NCI-H128 (cell line): ENCODE measurements at regions not wholly inside any gene's neighbourhood (a gene's known extent, or its start where the extent isn't known, plus 50 kb on each side); places are given as distances from the start of the nearest gene placed in this dataset.
"Not testable (repeated sequence)": the region's sequence is repeated elsewhere in the genome, so short reads cannot be mapped to it uniquely, and the experiment has no call there.

Experiments
- DNase-seq: peaks from one replicate; lab custom pipeline; 2025; ENCODE audit not compliant: unreplicated experiment; lab: John Stamatoyannopoulos, UW

DNA sequence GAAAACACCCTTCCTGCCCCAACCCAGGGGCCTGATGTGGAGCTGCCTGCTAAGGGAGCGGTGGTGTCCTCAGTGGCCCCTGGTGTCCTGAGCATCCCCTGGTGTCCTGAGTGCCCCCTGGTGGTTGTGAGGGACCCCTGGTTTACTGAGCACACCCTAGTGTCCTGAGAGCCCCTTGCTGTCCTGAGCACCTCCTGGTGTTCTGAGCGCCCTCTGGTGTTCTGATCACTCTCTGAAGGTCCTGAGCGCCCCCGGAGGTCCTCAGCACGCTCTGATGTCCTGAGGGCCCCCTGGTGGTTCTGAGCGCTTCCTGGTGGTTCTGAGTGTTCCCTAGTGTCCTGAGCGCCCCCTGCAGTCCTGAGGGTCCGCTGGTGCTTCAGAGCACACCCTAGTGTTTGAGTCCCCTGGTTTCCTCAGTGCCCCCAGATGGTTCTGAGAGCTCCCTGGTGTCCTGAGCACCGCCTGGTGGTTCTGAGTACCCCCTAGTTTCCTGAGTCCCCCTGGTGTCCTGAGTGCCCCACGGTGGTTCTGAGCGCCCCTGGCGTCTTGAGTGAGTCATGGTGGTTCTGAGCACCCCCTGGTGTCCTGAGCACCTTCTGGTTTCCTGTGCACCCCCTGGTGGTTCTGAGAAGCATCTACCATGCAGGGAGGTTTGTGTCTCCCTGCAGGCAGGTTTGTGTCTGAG, 1004.2 kb downstream of the TMEM121 start:
- DNase-seq = no peak

DNA sequence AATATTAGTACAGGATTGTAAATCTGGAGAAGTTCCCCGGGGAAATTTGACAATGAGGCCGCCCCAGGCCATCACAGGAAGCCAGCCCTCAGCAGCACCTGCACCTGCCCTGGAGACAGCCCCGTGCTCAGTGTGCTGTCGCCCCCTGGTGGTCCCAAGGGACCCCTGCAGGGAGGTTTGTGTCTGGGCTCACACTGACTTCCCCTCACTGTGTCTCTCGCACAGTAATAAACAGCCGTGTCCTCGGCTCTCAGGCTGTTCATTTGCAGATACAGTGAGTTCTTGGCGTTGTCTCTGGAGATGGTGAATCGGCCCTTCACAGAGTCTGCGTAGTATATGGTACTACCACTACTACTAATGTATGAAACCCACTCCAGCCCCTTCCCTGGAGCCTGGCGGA, 1011.2 kb downstream of the TMEM121 start:
- DNase-seq = not testable (repeated sequence)

DNA sequence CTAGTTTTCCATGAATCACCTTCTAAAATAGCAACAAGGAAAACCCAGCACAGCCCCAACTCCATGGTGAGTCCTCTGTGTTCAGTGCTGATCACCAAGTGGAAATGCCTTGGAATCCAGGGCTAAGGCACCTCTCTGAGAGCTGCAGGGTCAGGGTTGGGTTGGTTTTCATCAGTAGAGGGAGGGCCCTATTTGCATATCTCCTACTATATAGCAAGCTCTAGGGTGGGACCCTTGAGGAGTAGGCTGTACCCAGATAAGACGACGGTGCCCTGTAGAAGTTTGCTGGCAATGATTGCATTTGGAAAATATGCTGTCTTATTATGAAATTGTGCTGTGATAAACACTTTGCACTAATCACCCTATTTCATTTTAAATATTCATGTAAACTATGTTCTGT, 1011.8 kb downstream of the TMEM121 start:
- DNase-seq = no peak

DNA sequence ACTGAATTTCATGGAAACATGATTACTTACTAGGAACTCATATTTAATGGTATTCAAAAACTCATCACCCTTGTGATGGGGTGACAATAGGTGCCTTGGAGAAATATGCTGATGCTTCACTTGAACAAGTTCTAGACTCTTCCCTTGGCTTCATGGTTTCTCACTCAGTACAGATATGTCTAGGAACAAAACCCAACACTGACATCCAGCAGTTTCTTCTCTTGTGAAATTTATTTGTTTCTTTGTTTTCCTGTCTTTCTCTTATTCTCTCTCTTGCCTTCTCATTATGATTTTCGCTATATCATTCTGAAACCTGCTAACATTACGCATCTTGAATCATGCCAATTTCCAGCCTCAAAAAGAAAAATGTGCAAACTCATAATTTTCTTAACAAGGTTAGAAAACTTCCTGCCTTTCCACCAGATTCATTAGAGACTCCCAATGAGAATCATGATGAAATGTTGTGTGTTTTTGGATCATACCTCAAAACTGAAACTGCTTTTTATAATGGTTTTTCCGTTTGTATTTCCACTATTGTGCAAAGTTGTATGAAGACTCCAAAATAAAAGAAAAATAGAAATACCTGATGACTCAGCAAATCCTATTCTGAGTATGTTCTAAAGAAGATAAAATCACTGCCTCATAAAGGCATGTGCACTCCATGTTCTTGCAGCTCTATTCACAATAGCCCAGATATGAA, 1021.5 kb downstream of the TMEM121 start:
- DNase-seq = no peak

DNA sequence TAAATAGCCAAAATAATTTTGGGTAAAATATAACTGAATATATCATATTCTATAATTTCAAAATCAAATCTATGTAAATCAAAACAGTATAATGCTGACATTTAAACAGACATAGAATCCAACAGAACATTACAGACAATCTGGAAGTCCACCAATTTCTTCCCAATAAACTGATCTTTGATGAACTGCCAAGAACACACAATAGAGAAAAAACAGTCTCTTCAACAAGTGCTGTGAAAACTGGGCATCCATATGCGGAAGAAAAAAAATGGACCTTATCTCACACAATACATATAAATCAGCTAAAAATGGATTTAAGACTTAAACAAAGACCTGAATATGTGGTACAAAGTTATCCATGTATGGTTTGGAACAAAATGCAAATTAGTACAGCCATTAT, 1022.7 kb downstream of the TMEM121 start:
- no peak for DNase-seq

DNA sequence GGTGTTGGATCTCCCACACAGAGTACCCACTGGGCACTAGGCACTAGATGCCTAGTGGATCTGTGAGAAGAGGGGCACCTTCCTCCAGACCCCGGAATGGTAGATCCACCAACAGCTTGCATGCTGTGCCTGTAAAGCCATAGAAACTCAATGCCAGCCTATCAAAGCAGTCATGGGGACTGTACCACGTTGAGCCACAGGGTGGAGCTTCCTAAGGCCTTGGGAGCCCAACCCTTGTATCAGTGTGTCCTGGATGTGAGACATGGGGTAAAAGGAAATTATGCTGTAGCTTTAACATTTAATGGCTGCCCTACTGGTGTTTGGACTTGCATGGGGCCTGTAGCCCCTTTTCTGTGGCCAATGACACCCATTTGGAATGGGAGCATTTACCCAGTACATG, 1024.9 kb downstream of the TMEM121 start:
- DNase-seq = no peak

DNA sequence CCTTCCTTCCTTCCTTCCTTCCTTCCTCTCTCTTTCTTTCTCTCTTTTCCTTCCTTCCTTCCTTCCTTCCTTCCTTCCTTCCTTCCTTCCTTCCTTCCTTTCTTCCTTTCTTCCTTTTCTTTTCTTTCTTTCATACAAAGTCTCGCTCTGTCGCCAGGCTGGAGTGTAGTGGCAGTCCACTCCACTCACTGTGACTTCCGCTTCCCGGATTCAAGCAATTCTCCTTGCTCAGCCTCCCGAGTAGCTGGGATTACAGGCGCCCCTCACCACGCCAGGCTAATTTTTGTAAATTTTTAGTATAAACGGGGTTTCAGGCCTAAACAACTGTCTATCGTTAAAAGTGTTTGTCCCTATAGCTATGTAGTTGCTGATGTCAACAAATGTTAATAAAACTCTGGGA, 1029.8 kb downstream of the TMEM121 start:
- not testable (repeated sequence) for DNase-seq

DNA sequence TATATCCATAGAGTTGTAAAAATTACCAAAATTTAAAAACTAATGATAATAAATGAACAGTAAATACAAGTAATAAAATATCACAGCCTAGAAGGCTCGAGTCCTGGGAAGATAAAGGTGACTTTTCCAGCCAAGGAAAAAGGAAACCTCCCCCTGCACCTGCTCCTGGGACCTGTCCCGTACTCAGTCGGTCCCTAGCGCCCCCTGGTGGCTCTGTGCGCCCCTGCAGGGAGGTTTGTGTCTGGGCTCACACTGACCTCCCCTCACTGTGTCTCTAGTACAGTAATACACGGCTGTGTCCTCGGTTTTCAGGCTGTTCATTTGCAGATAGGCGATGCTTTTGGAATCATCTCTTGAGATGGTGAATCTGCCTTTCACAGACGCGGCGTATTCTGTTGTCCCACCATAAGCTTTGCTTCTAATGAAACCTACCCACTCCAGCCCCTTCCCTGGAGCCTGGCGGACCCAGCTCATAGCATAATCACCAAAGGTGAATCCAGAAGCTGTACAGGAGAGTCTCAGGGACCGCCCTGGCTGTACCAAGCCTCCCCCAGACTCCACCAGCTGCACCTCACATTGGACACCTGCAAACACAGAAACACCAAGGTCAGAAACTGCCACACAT, 1030.4 kb downstream of the TMEM121 start:
- no peak for DNase-seq

DNA sequence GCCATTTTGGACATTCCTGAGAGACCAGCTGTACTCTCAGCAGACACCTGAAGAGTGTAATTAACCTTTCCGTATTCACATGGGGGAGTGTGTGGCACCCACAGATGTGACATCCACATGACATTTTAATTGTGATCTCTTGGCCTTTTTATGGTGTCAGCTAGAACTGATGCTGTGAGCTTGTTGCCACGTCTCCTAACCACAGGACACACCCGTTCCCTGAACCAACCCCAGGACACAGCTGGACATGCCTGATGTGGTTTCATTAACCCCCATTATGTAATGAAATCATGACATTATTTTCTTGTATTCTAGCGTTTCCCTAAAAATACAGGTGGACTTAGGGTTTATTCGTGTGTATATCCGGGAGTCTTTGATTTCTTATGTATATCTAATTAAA, 1036.1 kb downstream of the TMEM121 start:
- no peak for DNase-seq

DNA sequence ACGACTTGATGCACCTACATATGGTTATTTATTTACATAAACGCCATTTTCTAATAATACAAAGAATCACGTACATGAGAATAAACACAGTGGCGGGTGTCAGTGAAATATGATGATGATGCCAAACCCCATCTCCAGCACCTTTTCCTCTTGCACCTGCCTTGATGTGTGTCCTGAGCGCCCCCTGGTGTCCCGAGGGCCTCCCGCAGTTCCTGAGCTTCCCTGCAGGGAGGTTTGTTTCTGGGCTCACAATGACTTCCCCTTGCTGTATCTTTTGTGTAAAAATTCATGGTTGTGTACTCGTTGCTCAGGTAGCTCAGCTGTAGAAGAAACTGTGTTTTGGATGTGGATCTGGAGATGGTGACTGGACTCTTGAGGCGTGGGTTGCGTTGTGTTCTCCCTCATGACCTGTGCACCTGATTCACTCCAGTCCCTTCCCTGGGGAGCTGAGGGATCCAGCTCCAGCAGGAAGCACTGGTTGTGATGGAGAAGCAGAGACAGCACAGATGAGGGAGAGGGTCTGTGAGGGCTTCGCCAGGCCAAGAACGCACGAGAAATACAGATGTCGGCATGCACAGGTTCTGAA, 1037.8 kb downstream of the TMEM121 start:
- no peak for DNase-seq

DNA sequence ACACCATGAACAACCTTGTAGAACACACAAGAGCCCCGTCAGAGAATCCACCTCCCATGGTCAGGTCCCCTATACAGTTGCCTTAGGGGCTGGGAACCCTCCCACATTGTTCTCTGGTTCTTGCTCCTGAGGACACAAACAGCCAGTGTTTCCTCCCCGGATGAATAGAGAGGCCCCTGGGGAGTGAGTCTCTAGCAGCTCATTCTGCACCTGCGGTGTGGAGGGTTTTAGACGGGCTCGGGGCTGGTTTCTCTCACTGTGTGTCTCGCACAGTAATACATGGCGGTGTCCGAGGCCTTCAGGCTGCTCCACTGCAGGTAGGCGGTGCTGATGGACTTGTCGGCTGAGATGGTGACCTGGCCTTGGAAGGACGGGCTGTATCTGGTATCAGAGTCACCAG, 1052.1 kb downstream of the TMEM121 start:
- DNase-seq = no peak

DNA sequence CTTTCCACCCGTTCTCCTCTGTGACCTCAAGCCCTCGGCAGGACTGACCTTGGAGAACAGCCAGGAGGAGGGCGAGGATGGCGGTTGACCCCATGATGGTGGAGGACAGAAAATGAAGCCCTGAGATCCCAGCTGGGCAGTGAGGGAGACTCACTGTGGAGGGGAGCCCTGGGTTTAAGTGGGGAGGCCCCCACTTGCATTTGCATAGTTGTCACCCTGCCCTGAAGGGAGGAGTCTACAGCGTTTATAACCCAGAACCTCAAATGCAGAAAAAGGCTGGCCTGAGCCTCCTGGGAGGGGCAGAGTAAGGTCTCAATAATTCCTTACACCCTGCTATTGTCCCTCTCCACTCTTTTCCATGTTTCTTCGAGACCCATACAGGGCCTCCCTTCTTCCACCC, 1052.7 kb downstream of the TMEM121 start:
- no peak for DNase-seq

DNA sequence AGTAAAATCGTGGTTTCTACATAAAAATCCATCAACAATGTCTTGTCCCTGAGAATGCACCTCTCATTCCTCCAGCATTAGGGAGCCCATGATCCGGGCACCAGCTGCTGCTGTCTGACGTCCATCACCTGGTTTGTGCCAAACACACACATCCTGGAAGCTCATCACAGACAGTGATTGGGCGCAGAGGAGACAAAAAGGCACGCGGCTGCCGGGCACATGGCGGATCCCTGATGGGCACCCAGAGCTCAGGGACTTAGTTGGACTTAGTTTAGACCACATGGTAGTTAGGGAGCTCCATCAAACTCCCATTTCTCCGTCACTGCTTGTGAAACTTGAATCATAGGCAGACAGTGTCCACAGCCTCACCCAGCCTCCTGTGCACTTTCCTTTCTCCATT, 1059.3 kb downstream of the TMEM121 start:
- DNase-seq = no peak

DNA sequence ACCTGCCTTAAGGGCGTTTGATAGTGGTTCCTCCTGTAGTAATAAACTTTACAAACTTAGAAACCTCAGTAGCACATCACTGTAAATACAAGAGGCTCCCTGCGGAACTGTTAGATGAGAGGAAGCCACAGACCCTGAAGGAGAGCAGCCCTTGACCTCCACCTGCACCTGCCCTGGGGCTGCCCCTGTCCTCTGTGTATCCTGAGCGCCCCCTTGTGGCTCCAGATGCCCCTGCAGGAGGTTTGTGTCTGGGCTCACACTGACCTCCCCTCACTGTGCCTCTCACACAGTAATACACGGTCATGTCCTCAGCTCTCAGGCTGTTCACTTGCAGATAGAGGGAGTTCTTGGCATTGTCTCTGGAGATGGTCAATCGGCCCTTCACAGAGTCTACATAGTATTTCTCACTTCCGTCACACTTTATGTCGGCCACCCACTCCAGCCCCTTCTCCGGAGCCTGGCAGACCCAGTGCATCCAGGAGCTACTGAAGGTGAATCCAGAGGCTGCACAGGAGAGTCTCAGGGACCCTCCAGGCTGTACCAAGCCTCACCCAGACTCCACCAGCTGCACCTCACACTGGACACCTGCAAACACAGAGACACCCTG, 1059.8 kb downstream of the TMEM121 start:
- no peak for DNase-seq

DNA sequence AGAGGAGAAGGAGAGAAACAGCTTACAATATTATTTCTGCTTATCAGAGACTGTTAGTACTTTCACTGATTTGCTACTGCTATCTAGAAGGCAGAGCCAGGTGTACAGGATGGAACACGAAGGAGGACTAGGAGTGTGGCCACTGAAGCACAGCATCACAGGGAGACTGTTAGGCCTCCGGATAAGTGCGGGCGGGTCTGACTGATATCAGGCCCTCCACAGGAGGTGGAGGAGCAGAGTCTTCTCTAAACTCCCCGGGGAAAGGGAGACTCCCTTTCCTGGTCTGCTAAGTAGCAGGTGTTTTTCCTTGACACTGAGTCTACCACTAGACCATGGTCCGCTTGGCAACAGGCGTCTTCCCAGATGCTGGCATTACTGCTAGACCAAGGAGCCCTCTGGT, 1065.2 kb downstream of the TMEM121 start:
- DNase-seq = not testable (repeated sequence)

DNA sequence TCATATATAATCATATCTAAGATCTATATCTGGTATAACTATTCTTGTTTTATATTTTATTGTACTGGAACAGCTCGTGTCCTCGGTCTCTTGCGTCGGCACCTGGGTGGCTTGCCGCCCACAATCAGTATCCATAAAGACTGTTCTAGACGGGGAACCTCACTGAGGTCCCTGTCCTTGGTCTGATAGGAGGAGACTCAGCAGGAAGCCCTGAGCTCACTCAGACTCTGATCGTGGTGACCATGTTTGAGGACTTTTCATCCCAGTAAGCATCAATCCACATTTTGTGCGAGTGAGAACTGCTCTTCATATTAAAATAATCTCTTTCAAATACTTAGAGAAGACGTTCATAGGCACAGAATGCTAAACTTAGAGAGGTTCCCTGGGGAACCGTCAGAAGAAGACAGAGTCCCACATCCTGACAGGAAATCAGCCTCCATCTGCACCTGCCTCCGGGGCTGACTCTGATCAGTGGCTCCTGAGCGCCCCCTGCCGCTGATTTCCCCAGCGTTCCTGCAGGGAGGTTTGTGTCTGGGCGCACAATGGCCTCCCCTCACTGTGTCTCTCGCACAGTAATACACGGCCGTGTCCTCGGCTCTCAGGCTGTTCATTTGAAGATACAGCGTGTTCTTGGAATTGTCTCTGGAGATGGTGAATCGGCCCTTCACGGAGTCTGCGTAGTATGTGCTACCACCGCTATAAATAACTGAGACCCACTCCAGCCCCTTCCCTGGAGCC, 1065.9 kb downstream of the TMEM121 start:
- not testable (repeated sequence) for DNase-seq

DNA sequence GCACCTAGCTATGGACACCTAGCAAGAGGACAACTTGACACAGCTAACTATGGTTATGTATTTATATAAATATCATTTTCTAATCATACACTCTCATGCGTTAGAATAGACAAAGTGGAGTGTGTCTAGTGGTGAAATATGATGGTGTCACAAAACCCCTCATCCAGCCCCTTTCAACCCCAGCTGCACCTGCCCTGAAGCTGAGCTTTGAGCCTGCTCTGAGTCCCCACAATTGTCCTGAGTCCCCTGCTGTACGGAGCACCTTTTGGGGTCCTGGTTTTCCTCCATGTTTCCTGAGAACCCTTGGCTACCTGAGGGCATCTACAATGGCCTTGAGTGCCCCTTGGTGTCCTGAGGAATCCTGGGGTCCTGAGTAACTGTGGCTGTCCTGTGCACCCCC, 1072.8 kb downstream of the TMEM121 start:
- DNase-seq = no peak

DNA sequence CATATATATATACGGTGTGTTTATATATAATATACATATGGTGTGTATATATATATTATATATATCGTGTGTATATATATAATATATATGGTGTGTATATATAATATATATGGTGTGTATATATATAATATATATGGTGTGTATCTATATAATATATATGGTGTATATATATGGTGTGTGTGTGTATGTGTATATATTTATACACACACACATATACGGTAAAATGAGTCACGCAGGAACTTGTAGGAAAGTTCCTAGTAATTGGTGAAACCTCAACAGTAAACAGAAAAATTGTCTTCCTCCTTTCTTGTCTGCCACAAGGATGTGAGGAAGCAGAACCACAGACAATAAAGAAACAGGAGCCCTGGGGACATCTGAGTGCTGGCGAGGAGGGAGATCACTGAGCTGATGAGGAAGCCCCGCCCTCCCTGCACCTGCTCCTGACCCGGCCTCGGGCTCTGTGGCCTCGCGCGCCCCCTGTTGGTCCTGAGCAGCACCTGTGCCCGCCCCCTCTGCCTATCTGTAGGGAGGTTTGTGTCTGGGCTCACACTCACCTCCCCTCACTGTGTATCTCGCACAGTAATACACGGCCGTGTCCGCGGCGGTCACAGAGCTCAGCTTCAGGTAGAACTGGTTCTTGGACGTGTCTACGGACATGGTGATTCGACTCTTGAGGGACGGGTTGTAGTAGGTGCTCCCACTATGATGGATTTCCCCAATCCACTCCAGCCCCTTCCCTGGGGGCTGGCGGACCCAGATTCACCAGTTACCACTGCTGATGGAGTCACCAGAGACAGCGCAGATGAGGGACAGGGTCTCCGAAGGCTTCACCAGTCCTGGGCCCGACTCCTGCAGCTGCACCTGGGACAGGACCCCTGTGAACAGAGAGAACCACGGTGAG, 1079.4 kb downstream of the TMEM121 start:
- no peak for DNase-seq

DNA sequence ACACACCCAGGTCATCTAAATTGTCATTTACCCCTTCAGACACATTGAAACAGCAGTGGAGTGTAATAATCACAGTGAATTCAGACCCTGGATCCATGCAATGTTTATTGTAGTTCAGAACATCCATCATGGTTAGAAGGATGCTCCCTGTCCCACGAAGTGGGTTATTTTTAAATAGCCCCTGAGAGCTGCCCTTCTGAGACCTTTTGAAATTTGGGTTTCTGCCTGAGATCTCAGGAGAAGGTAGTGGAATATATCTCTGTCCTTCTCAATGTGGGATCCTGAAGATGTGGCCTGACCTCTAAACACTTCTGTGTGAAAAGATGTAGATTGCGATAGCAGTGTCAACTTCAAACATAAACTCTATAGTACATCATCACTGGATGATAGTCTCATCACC, 1080.6 kb downstream of the TMEM121 start:
- no peak for DNase-seq

DNA sequence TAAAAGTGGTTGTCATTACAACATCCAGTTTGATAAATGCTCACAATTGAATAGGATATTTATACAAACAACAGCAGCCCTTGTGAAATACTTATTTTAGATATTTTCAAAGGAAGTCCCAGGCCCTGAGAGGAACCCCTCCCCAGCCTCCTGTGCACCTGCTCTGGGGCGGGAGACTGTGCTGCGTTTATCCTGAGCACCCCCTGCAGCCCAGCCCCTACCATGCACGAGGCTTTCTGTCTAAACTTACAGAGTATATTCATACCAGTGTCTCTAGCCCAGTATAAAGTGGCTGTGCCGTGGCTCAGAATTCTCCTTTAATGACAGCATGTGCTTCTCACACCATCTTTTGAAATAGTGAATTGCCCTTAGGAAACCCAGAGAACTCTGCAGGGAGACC, 1084.3 kb downstream of the TMEM121 start:
- no peak for DNase-seq
